Parathyroid adenoma (tissue), 2 donors: ENCODE measurements at regions not wholly inside any gene's neighbourhood (a gene's known extent, or its start where the extent isn't known, plus 50 kb on each side); places are given as distances from the start of the nearest gene placed in this dataset.

ENCODE experiments used
- H2AFZ ChIP-seq: fragments of 300-600 bp; sonication (generic); one replicate; pipeline ENCODE4 v1.7.0; 2017; ENCODE audit warnings: antibody characterized with exemption, mild to moderate bottlenecking
- H3K27ac ChIP-seq: fragments of 300-600 bp; sonication (generic); one replicate; pipeline ENCODE4 v1.7.0; 2017
- H3K27me3 ChIP-seq: fragments of 300-600 bp; sonication (generic); one replicate; pipeline ENCODE4 v1.7.0; 2017; ENCODE audit warnings: low read length; ENCODE audit not compliant: control insufficient read depth, insufficient read depth
- H3K36me3 ChIP-seq: fragments of 300-600 bp; sonication (generic); one replicate; pipeline ENCODE4 v1.7.0; 2017; ENCODE audit warnings: low read length; ENCODE audit not compliant: control insufficient read depth, insufficient read depth
- H3K4me1 ChIP-seq: fragments of 300-600 bp; sonication (generic); one replicate; pipeline ENCODE4 v1.7.0; 2017; ENCODE audit warnings: control low read depth
- H3K4me2 ChIP-seq: fragments of 300-600 bp; sonication (generic); one replicate; pipeline ENCODE4 v1.7.0; 2017; ENCODE audit warnings: low read length
- H3K4me3 ChIP-seq: fragments of 300-600 bp; sonication (generic); one replicate; pipeline ENCODE4 v1.7.0; 2017; ENCODE audit warnings: low read depth, low read length
- H3K79me2 ChIP-seq: fragments of 300-600 bp; sonication (generic); one replicate; pipeline ENCODE4 v1.7.0; 2017; ENCODE audit warnings: control low read depth
- H3K9ac ChIP-seq: fragments of 300-600 bp; sonication (generic); one replicate; pipeline ENCODE4 v1.7.0; 2017; ENCODE audit warnings: mild to moderate bottlenecking
- H3K9me3 ChIP-seq: fragments of 300-600 bp; sonication (generic); one replicate; pipeline ENCODE4 v1.7.0; 2017; ENCODE audit warnings: low read length; ENCODE audit not compliant: control insufficient read depth
- CTCF ChIP-seq: fragments of 300-600 bp; sonication (generic); IDR thresholded peaks from one replicate; pipeline ENCODE4 v1.7.0; 2017; ENCODE audit warnings: antibody characterized with exemption, mild to moderate bottlenecking
- donor health status: primary hyperparathyroidism.

GRCh38 chr2:107363806-107364205 lies 462.9 kb upstream of the RGPD4 start:
- H3K4me1 ChIP-seq: no peaks in the 10 kb centered on the region
- no peaks in the 10 kb centered on the region for H3K79me2 ChIP-seq
- H2AFZ ChIP-seq: no peak overlapping the region
- no peaks in the 10 kb centered on the region for H3K9me3 ChIP-seq
- no peak overlapping the region for H3K27ac ChIP-seq
- TF ChIP-seq CTCF: no peak
- no peaks in the 10 kb centered on the region for H3K27me3 ChIP-seq
- H3K4me2 ChIP-seq: no peak overlapping the region
- no peak overlapping the region for H3K4me3 ChIP-seq
- H3K9ac ChIP-seq: no peak overlapping the region
- no peaks in the 10 kb centered on the region for H3K36me3 ChIP-seq

GRCh38 chr2:107364361-107364950 lies 462.2 kb upstream of the RGPD4 start:
- no peaks in the 10 kb centered on the region for H3K79me2 ChIP-seq
- no peak overlapping the region for H3K4me3 ChIP-seq
- no peaks in the 10 kb centered on the region for H3K36me3 ChIP-seq
- H3K4me2 ChIP-seq: no peak overlapping the region
- H3K27me3 ChIP-seq: no peaks in the 10 kb centered on the region
- H3K4me1 ChIP-seq: no peaks in the 10 kb centered on the region
- TF ChIP-seq CTCF: no peak
- H3K9me3 ChIP-seq: no peaks in the 10 kb centered on the region
- H3K27ac ChIP-seq: no peak overlapping the region
- H2AFZ ChIP-seq: no peak overlapping the region
- H3K9ac ChIP-seq: no peak overlapping the region

- Histone ChIP-seq H3K4me3 (no peak overlapping the region), H3K9me3 (no peaks in the 10 kb centered on the region), H3K4me2 (no peak overlapping the region), H3K9ac (no peak overlapping the region), H3K27me3 (no peaks in the 10 kb centered on the region), H3K36me3 (no peaks in the 10 kb centered on the region), H3K4me1 (no peaks in the 10 kb centered on the region), H3K79me2 (no peaks in the 10 kb centered on the region), H3K27ac (no peak overlapping the region), H2AFZ (no peak overlapping the region)
- TF ChIP-seq CTCF: no peak
Observed at GRCh38 chr2:107374249-107374648, 452.4 kb upstream of the RGPD4 start.

- Histone ChIP-seq H3K9me3 (no peaks in the 10 kb centered on the region), H3K4me3 (no peak overlapping the region), H3K36me3 (no peaks in the 10 kb centered on the region), H3K79me2 (no peaks in the 10 kb centered on the region), H3K4me1 (no peaks in the 10 kb centered on the region), H3K27ac (no peak overlapping the region), H3K9ac (no peak overlapping the region), H3K27me3 (no peaks in the 10 kb centered on the region), H2AFZ (no peak overlapping the region), H3K4me2 (no peak overlapping the region)
- TF ChIP-seq CTCF: no peak
Observed at GRCh38 chr2:107376909-107377308, 449.8 kb upstream of the RGPD4 start.

- Histone ChIP-seq H3K4me2 (no peak overlapping the region), H3K9me3 (no peaks in the 10 kb centered on the region), H3K79me2 (no peaks in the 10 kb centered on the region), H3K4me1 (no peaks in the 10 kb centered on the region), H3K36me3 (no peaks in the 10 kb centered on the region), H3K9ac (no peak overlapping the region), H3K27me3 (no peaks in the 10 kb centered on the region), H2AFZ (no peak overlapping the region), H3K4me3 (no peak overlapping the region), H3K27ac (no peak overlapping the region)
- no peak for TF ChIP-seq CTCF
Observed at GRCh38 chr2:107380912-107381311, 445.8 kb upstream of the RGPD4 start.
